IMR-90 (cell line): ENCODE measurements at regions not wholly inside any gene's neighbourhood (a gene's known extent, or its start where the extent isn't known, plus 50 kb on each side); places are given as distances from the start of the nearest gene placed in this dataset.

Experiments
- BHLHE40 ChIP-seq: fragments of 150-350 bp; IDR thresholded peaks from 2 replicates; pipeline ENCODE4 v1.6.1; 2016; ENCODE audit warnings: mild to moderate bottlenecking, low read depth, low read length
- CHD1 ChIP-seq: IDR thresholded peaks from 2 replicates; pipeline ENCODE4 v1.6.1; 2012; ENCODE audit warnings: low read depth, low read length, improper control_type of control experiment
- CTCF ChIP-seq: conservative IDR thresholded peaks from 2 replicates; pipeline ENCODE4 v1.5.1; 2012; ENCODE audit warnings: mild to moderate bottlenecking, low read depth, low read length, improper control_type of control experiment
- MAZ ChIP-seq: IDR thresholded peaks from 2 replicates; pipeline ENCODE4 v1.6.1; 2012; ENCODE audit warnings: low read depth, mild to moderate bottlenecking, low read length, improper control_type of control experiment, moderate library complexity, borderline replicate concordance
- POLR2A ChIP-seq: IDR thresholded peaks from 2 replicates; pipeline ENCODE4 v1.6.1; 2012; ENCODE audit warnings: mild to moderate bottlenecking, low read depth, low read length
- RAD21 ChIP-seq: IDR thresholded peaks from 2 replicates; pipeline ENCODE4 v1.6.1; 2012; ENCODE audit warnings: low read length, improper control_type of control experiment
- RFX5 ChIP-seq: IDR thresholded peaks from 2 replicates; pipeline ENCODE4 v1.8.0; 2012; ENCODE audit warnings: low read depth, mild to moderate bottlenecking, low read length, moderate library complexity
- SMC3 ChIP-seq: fragments of 150-350 bp; IDR thresholded peaks from 2 replicates; pipeline ENCODE4 v1.6.1; 2016; ENCODE audit warnings: low read depth, mild to moderate bottlenecking, antibody characterized with exemption, low read length, moderate library complexity

DNA sequence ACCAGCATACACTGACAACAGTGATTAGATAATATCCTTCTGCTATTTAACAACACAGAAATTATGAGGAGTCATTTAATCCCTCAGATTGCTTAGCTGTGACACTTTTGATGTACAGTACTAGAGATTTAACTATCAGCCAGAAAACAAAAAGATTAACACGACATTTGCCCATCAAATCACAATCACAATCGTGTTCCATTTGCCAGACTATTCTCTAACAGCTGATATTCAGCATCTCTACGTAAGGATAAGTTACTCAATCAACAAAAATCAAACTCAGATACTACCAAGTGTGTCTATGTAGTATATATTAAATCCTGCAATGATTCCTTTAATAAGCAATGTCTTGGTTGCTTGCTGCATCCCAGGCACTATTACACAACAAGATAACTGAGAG lies 558.7 kb upstream of the USP15 start:
- TF ChIP-seq CTCF: no peak
- TF ChIP-seq BHLHE40: no peak
- TF ChIP-seq RAD21: no peak
- no peak for TF ChIP-seq CHD1
- no peak for TF ChIP-seq SMC3
- TF ChIP-seq POLR2A: no peak
- no peak for TF ChIP-seq MAZ
- no peak for TF ChIP-seq RFX5
